Thyroid gland (tissue), 4 donors: ENCODE measurements at regions not wholly inside any gene's neighbourhood (a gene's known extent, or its start where the extent isn't known, plus 50 kb on each side); places are given as distances from the start of the nearest gene placed in this dataset.

ENCODE experiments used
- DNase-seq, 2 donors: peaks; one replicate each; pipeline ENCODE4 v3.0.0-alpha.2; 2019
- H3K27ac ChIP-seq, 3 donors: fragments of 200-600 bp; sonication (generic); 1 replicate in 2 of 3; 2 replicates in 1 of 3; pipeline ENCODE4 v1.5.1; 2016 to 2019; ENCODE audit warnings: mild to moderate bottlenecking in 1 of 3, moderate library complexity in 1 of 3
- H3K27me3 ChIP-seq: fragments of 200-600 bp; sonication (generic); one replicate; pipeline ENCODE4 v1.5.1; 2019
- H3K36me3 ChIP-seq, 2 donors: fragments of 200-600 bp; sonication (generic); one replicate each; pipeline ENCODE4 v1.5.1; 2016 to 2019
- H3K4me1 ChIP-seq, 2 donors: fragments of 200-600 bp; sonication (generic); one replicate each; pipeline ENCODE4 v1.5.1; 2017 to 2019
- H3K4me3 ChIP-seq, 3 donors: fragments of 200-600 bp; sonication (generic); replicated peaks in 1 of 3; 1 replicate in 2 of 3; 2 replicates in 1 of 3; pipeline ENCODE4 v1.5.1; 2016; ENCODE audit warnings: mild to moderate bottlenecking in 1 of 3
- H3K9me3 ChIP-seq: fragments of 200-600 bp; sonication (generic); one replicate; pipeline ENCODE4 v1.5.1; 2017
- POLR2A ChIP-seq, 2 donors: fragments of 450-650 bp; IDR thresholded peaks; one replicate each; pipeline ENCODE4 v1.6.1; 2017; ENCODE audit warnings: antibody characterized with exemption in 2 of 2, mild to moderate bottlenecking in 2 of 2, moderate library complexity in 1 of 2
- WGBS, 2 donors: methylation state at CpG; one replicate each; pipeline ENCODE4 v1.1.5; 2017; 5-methylcytosine and 5-hydroxymethylcytosine counted together
- intact Hi-C: fragments of 100-400 bp; cut with DNase I; formaldehyde crosslinking; loops from one replicate; pipeline ENCODE4 v1.15.1; 2023
- TF ChIP-seq, protein P1 (sequence below), 6 experiments: fragments of 200-600 bp in 3 of 6; fragments of 450-650 bp in 3 of 6; sonication (generic) in 3 of 6; IDR thresholded peaks; one replicate each; pipeline ENCODE4 v1.5.1; 2016 to 2019; ENCODE audit warnings: antibody characterized with exemption in 6 of 6, mild to moderate bottlenecking in 2 of 6, inconsistent platforms in 1 of 6, moderate library complexity in 1 of 6

DNA sequence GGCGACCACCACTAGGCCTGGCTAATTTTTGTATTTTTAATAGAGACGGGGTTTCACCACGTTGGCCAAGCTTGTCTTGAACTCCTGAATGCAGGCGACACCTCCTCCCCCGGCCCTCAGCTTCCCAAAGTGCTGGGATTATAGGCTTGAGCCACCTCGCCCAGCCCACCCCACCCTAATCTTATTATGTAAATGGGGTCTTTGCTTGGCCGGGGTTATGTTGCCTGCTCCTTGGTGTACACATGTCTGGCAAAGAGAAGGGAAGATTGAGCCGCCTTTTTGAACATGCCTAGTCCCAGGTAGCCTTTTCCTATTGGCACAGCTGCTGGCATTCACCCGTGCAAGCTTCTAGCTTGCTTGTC lies 106.8 kb downstream of the KCTD15 start:
- 82 to 88% methylated on average over 9 of the region's 9 CpGs for WGBS, 2 donors
- no peak for DNase-seq
- H3K27me3 ChIP-seq: no peaks in the 10 kb centered on the region

DNA sequence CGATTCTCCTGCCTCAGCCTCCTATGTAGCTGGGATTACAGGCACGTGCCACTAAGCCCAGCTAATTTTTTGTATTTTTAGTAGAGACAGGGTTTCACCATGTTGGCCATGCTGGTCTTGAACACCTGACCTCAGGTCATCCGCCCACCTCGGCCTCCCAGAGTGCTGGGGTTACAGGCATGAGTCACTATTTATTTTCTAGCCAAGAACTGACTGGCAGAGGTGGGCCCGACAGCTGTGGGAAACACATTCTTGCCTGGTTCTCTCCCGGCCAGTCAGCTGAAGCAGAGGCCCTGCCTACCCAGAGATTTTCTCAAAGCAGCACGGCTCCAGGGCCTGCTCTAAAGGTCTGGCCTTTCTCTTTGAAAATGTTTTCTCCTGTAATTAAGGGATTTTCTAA lies 108.0 kb downstream of the KCTD15 start:
- H3K27me3 ChIP-seq: no peaks in the 10 kb centered on the region
- intact Hi-C loops: loop anchor here (5.0 kb wide), 1 partner anchor 102 kb away; no protein-coding TSS in a partner anchor
- no peaks in the 10 kb centered on the region for H3K9me3 ChIP-seq
- DNase-seq: peak; percentile 27 to 54
- H3K4me1 ChIP-seq: peaks cover 6 to 15% of the 10 kb centered on the region in 2 donors
- no peaks in the 10 kb centered on the region for H3K36me3 ChIP-seq
- TF ChIP-seq, protein P1, sequence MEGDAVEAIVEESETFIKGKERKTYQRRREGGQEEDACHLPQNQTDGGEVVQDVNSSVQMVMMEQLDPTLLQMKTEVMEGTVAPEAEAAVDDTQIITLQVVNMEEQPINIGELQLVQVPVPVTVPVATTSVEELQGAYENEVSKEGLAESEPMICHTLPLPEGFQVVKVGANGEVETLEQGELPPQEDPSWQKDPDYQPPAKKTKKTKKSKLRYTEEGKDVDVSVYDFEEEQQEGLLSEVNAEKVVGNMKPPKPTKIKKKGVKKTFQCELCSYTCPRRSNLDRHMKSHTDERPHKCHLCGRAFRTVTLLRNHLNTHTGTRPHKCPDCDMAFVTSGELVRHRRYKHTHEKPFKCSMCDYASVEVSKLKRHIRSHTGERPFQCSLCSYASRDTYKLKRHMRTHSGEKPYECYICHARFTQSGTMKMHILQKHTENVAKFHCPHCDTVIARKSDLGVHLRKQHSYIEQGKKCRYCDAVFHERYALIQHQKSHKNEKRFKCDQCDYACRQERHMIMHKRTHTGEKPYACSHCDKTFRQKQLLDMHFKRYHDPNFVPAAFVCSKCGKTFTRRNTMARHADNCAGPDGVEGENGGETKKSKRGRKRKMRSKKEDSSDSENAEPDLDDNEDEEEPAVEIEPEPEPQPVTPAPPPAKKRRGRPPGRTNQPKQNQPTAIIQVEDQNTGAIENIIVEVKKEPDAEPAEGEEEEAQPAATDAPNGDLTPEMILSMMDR (IDR thresholded peaks at IDR 0.05): no peak
- peak overlapping the region in 1 of 3 donors; percentile 83 for H3K27ac ChIP-seq
- WGBS, 2 donors: 61 to 74% methylated on average over 7 of the region's 7 CpGs
- H3K4me3 ChIP-seq: no peak overlapping the region

More for the DNA sequence above, 106.8 kb downstream of the KCTD15 start:
- intact Hi-C loops: no loop called here
- H3K9me3 ChIP-seq: no peaks in the 10 kb centered on the region
- H3K36me3 ChIP-seq: no peaks in the 10 kb centered on the region
- H3K27ac ChIP-seq: no peak overlapping the region
- TF ChIP-seq, protein P1 (IDR thresholded peaks at IDR 0.05): no peak
- TF ChIP-seq POLR2A (IDR thresholded peaks at IDR 0.05): no peak
- peaks cover 6 to 15% of the 10 kb centered on the region in 2 donors for H3K4me1 ChIP-seq
- no peak overlapping the region for H3K4me3 ChIP-seq

DNA sequence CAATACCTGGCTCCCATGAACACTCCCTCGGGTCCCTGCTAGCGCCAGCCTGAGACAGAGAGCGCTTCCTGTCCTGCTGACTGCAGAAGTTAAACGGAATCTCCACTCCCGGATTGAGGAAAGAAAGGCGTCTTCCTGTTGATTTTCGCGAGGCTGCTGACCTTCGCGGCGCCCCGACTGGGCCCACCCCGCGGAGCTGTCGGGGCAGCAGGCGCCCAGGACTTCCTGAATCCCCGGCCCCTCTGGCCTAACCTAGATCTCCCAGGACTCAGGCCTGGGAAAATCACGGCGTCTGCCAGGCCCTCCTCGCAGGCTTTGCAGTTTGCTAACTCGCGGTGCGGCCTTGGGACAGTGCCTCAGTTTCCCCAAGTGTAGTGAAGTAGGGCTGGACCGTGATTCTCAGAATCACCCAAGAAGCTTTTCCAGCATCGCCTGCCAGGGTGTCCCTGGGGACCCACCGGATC lies 108.8 kb downstream of the KCTD15 start:
- H3K4me3 ChIP-seq: peak overlapping the region; percentile 12 to 52 (median 36)
- no peaks in the 10 kb centered on the region for H3K27me3 ChIP-seq
- peaks cover 6 to 15% of the 10 kb centered on the region in 2 donors for H3K4me1 ChIP-seq
- H3K27ac ChIP-seq: peak overlapping the region; percentile 1 to 83 (median 42)
- DNase-seq: peak; percentile 10 to 23
- 18% methylated on average over 4 of the region's 26 CpGs; no CpG with 5 or more reads in 1 of the 2 donors for WGBS, 2 donors
- H3K36me3 ChIP-seq: no peaks in the 10 kb centered on the region
- intact Hi-C loops: loop anchor here (5.0 kb wide), 1 partner anchor 103 kb away; no protein-coding TSS in a partner anchor
- TF ChIP-seq, protein P1 (IDR thresholded peaks at IDR 0.05): no peak
- no peak for TF ChIP-seq POLR2A (IDR thresholded peaks at IDR 0.05)
- no peaks in the 10 kb centered on the region for H3K9me3 ChIP-seq

DNA sequence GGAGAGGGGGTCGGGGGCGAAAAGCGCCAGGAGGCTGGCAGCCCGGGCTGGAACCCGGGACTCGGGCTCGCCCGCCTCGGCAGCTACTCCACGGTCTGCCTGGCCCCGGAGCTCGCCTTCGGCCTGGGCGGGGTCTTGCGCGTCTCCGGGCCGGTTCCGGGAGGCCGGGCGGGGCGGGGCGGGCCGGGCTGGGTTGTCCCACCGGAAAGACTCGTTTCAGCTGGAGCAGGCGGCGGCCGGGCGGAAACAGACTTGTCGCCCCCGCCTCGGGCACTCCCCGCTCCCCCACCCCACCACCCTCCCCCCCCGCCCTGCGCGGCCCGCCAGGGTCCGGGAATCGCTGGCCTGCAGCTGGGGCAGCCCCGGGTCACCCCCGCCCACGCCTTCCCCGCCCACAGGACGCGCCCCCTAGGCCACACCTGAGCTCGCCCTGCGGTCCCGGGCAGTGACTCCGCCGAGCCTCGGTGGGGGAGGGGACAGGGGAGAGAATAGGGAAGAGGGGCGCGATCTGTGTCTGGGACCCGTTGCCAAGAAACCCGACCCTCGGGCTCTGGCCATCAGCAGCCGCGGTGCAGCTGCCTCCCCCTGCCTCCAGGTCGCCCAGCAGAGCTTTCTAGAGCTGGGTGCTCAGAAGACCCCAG lies 109.4 kb downstream of the KCTD15 start:
- Histone ChIP-seq H3K27me3 (no peaks in the 10 kb centered on the region), H3K36me3 (no peaks in the 10 kb centered on the region), H3K4me3 (peak overlapping the region; percentile 36 to 52 (median 44)), H3K4me1 (peaks cover 6 to 15% of the 10 kb centered on the region in 2 donors), H3K27ac (peak overlapping the region; percentile 42 to 83 (median 42)), H3K9me3 (no peaks in the 10 kb centered on the region)
- TF ChIP-seq POLR2A (IDR thresholded peaks at IDR 0.05): peak in 1 of 2 donors; percentile 50
- TF ChIP-seq, protein P1 (IDR thresholded peaks at IDR 0.05): no peak
- 0% methylated on average over 21 of the region's 60 CpGs; no CpG with 5 or more reads in 1 of the 2 donors for WGBS, 2 donors
- intact Hi-C loops: loop anchor here (5.0 kb wide), 1 partner anchor 104 kb away; no protein-coding TSS in a partner anchor
- peak; percentile 78 to 83 for DNase-seq
